Fibroblast of skin of right quadriceps (primary cell): ENCODE measurements at regions not wholly inside any gene's neighbourhood (a gene's known extent, or its start where the extent isn't known, plus 50 kb on each side); places are given as distances from the start of the nearest gene placed in this dataset.

ENCODE experiments used
- DNase-seq: peaks from one replicate; pipeline ENCODE4 v3.0.0-alpha.2; 2013

GRCh38 chr14:25132732-25133422, 82.9 kb upstream of the STXBP6 start:
- DNase-seq, result peak; percentile 65

DNA sequence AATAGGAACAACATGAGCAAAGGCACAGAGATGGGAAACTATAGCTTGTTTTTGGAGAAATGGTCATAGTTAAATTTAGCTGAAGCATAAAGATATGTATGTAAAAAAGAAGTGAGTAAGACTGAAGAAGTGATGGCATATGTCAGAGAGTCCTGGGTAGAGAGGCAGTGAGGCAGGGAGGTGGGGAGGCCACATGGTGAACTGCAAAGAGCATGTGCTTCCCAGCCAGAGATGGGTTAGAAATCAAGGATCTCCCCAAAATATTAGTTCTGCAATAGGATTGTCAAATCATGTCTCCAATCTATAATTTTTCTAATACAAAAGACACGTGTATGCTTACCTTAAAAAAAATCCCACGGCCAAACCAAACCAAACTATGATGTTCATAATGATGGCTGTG, 82.1 kb upstream of the STXBP6 start:
- no peak for DNase-seq

DNA sequence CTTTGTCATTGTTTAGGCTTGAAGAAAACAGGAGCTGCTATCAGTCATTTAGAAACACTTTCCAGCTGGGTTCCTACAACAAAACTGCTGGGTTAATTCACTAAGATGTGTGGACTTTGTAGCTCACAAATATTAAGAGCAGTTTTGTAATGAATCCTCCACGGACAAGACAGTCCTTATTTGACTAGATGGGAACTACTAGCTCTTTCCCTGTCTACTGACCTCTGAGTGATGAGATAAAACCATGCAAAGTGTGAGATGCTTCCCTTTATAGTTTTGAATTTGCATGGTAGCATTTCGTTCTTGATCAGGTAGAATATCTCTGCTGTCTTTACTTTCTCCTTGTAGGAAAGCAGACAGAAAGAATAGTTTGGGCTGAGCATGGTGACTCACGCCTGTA, 72.9 kb upstream of the STXBP6 start:
- no peak for DNase-seq

- DNase-seq, result no peak
These were observed 72.3 kb upstream of the STXBP6 start for GRCh38 chr14:25122211-25122610.

GRCh38 chr14:25121337-25122129, 71.6 kb upstream of the STXBP6 start:
- DNase-seq, result peak; percentile 93

GRCh38 chr14:25120261-25120660, 70.3 kb upstream of the STXBP6 start:
- no peak for DNase-seq

GRCh38 chr14:25118671-25119070, 68.7 kb upstream of the STXBP6 start:
- no peak for DNase-seq

GRCh38 chr14:25117342-25117741, 67.4 kb upstream of the STXBP6 start:
- no peak for DNase-seq

GRCh38 chr14:25116607-25117006, 66.7 kb upstream of the STXBP6 start:
- peak; percentile 15 for DNase-seq

- DNase-seq, result no peak
These were observed 63.4 kb upstream of the STXBP6 start for GRCh38 chr14:25113394-25113793.

DNA sequence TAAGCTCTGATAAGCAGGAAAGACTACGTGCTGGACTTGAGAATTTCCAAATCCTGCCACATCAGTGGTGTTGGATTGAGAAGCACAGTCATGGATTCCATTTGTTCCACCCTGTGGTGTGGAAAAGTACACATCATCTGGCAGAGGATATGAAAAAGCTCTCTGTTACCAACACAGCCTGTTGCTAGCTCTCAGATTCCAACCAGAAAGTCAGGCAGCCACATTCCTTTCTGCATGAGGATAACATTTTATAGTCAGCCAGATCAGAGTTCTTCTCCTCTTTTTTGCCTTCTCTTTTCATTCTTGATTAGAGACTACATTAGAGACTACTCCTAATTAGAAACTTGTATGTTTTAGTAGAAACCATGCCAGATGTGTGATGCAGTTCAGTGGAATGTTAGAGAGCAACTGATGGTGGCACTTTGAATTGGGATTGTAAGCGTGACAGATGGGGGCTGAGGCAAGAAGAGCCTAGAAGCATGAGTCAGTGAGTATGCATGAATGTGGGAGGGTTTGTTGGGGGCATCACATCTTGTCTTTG, 61.2 kb upstream of the STXBP6 start:
- DNase-seq, result peak; percentile 99

- peak; percentile 44 for DNase-seq
These were observed 60.2 kb upstream of the STXBP6 start for GRCh38 chr14:25110106-25110505.

DNA sequence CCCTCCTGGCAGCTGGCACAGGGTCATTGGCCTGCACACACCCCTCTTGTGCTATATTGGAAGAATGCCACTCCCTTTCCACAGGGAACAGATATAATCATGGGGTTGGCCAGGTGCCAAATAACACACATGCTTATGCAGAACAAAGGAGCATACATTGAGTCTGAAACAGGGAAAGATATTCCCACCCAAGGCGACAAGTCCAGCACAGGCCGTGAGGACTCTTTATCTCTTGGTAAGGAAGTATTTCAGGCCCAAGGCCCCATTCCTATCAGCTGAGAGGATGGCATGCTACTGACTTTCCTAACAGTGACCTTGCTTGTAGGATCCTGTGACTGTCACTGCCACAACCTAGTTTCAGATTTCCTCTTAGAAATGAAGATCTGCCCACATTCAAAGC, 59.0 kb upstream of the STXBP6 start:
- peak; percentile 46 for DNase-seq

- DNase-seq, result no peak
These were observed 58.3 kb upstream of the STXBP6 start for GRCh38 chr14:25108291-25108690.

GRCh38 chr14:25103820-25104219, 53.9 kb upstream of the STXBP6 start:
- DNase-seq, result no peak

DNA sequence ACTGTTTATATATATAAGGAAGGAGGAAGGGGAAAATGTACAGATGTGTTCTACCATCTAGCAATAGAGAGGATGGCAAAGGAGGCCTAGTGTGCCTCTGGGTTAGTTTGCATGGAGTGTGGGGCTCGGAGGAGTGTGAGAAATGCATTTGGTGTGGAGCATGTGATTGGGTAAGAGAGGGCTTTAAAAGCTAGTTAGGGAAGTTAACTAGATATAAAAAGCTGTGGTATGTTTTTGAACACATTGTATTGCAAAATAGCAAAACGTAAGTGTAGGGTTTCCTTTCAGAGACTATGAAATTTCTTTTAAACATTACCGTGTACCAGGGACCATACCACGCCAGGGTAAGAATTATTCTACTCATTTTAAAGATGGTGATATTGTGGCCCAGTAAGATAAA, 53.3 kb upstream of the STXBP6 start:
- no peak for DNase-seq

- no peak for DNase-seq
These were observed 52.8 kb upstream of the STXBP6 start for GRCh38 chr14:25102788-25103187.

DNA sequence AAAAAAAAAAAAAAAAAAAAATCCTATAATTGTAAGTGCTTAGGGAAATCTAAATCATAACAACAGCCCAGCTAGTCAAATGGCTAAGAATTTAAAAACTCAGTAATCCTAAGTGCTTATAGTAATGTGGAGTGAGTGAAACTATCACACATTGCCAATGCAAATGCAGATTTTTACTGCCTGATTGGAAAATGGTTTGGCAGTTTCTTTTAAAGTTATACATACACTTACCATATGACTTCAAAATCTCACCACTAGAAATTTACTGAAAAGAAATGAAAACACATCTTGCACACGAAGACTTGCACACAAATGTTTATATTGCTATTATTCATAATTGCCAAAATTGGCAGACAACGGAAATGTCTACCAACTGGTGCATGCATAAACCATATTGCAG, 51.3 kb upstream of the STXBP6 start:
- no peak for DNase-seq
